Thoracic aorta (tissue), 2 donors: ENCODE measurements at regions not wholly inside any gene's neighbourhood (a gene's known extent, or its start where the extent isn't known, plus 50 kb on each side); places are given as distances from the start of the nearest gene placed in this dataset.

ENCODE experiments used
- ATAC-seq: fragments of 150-250 bp; one replicate; pipeline ENCODE4 v1.8.0; 2017; ENCODE audit warnings: low read depth; ENCODE audit not compliant: insufficient number of reproducible peaks, low FRiP score
- DNase-seq: peaks from one replicate; pipeline ENCODE4 v3.0.0-alpha.2; 2020; ENCODE audit warnings: low spot score
- H3K27ac ChIP-seq, 2 donors: fragments of 200-600 bp; sonication (generic); 1 replicate in 1 of 2; 2 replicates in 1 of 2; pipeline ENCODE4 v1.5.1; 2016; ENCODE audit warnings: mild to moderate bottlenecking in 2 of 2, moderate library complexity in 2 of 2
- H3K27me3 ChIP-seq: fragments of 200-600 bp; sonication (generic); replicated peaks from 2 replicates; pipeline ENCODE4 v1.6.0; 2016; ENCODE audit warnings: mild to moderate bottlenecking; ENCODE audit not compliant: insufficient read depth
- H3K36me3 ChIP-seq: fragments of 200-600 bp; sonication (generic); one replicate; pipeline ENCODE4 v1.5.1; 2016
- H3K4me1 ChIP-seq, 2 donors: fragments of 200-600 bp; sonication (generic); 1 replicate in 1 of 2; 2 replicates in 1 of 2; pipeline versions ENCODE4 v1.5.1 to v1.6.0; 2016; ENCODE audit warnings: low read depth in 2 of 2, mild to moderate bottlenecking in 1 of 2; ENCODE audit not compliant: control insufficient read depth in 1 of 2
- H3K4me3 ChIP-seq: fragments of 200-600 bp; sonication (generic); 2 replicates; pipeline ENCODE4 v1.5.1; 2016; ENCODE audit warnings: mild to moderate bottlenecking
- H3K9me3 ChIP-seq: fragments of 200-600 bp; sonication (generic); 2 replicates; pipeline ENCODE4 v1.5.1; 2016
- CTCF ChIP-seq: fragments of 200-600 bp; sonication (generic); IDR thresholded peaks from one replicate; pipeline ENCODE4 v1.5.1; 2019; ENCODE audit warnings: antibody characterized with exemption

DNA sequence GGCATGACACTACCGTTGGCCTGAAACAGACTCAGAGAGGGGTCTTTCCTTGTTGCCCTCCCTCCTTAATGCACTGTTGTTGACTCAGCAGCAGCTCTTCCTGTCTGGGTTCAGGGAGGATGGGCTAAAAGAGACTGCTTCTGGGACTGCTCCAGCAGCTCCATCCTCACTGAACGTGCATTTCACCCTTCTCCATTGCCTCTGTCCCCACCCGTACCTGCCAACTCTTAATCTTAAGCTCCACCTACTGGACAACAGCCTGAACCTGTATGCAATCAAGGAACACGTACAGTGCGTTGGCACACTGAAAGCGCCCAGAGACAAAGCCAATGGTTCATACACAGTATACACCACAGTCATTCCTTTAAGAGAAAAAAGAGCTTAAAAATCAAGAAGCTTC, 230.8 kb upstream of the RAB6C start:
- ATAC-seq (no peak), DNase-seq (no peak)
- Histone ChIP-seq H3K27ac (no peak overlapping the region), H3K36me3 (no peaks in the 10 kb centered on the region), H3K27me3 (no peaks in the 10 kb centered on the region), H3K9me3 (no peaks in the 10 kb centered on the region), H3K4me3 (no peak overlapping the region), H3K4me1 (no peaks in the 10 kb centered on the region)
- no peak for TF ChIP-seq CTCF

DNA sequence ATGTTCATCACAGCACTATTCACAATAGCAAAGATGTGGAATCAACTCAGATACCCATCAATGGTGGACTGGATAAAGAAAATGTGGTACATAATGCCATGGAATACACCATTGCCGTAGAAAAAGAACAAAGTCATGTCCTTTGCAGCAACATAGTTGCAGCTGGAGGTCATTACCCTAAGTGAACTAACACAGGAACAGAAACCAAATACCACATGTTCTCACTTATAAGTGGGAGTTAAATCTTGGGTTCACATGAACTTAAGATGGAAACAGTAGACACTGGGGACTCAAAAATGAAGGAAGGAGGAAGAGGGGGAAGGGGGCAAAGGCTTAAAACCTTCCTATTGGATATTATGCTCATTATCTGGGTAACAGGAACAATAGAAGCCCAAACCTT, 228.1 kb upstream of the RAB6C start:
- no peaks in the 10 kb centered on the region for H3K4me1 ChIP-seq
- no peaks in the 10 kb centered on the region for H3K9me3 ChIP-seq
- H3K27ac ChIP-seq, result no peak overlapping the region
- no peak for ATAC-seq
- no peak for DNase-seq
- no peak overlapping the region for H3K4me3 ChIP-seq
- H3K36me3 ChIP-seq, result no peaks in the 10 kb centered on the region
- H3K27me3 ChIP-seq, result no peaks in the 10 kb centered on the region
- TF ChIP-seq CTCF, result no peak

- H3K27ac ChIP-seq, result no peak overlapping the region
- no peaks in the 10 kb centered on the region for H3K9me3 ChIP-seq
- no peaks in the 10 kb centered on the region for H3K36me3 ChIP-seq
- DNase-seq (no peak), ATAC-seq (no peak)
- no peak overlapping the region for H3K4me3 ChIP-seq
- no peak for TF ChIP-seq CTCF
- H3K27me3 ChIP-seq, result no peaks in the 10 kb centered on the region
- H3K4me1 ChIP-seq, result no peaks in the 10 kb centered on the region
Measured at GRCh38 chr2:129752176-129752575, 227.3 kb upstream of the RAB6C start.

DNA sequence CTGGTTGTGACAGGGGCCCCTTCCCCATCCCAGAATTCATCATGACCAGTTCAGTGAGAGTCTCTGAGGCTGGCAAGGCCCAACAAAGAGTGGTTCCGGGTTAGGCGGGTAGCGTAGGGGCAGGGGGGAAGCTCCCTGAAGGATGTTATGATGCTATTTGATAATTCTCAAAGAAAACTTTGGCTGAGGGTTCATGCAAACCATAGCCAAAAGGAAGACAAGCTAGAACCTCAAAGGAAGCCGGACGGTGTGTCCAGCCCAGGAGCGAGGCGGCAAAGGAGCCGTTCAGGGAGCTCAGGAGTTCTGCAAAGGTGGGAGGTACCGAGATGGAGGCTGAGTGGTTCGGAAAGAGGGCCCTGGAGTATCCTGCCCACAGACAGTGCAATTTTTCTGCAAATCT, 226.8 kb upstream of the RAB6C start:
- no peak for TF ChIP-seq CTCF
- ATAC-seq, result no peak

DNA sequence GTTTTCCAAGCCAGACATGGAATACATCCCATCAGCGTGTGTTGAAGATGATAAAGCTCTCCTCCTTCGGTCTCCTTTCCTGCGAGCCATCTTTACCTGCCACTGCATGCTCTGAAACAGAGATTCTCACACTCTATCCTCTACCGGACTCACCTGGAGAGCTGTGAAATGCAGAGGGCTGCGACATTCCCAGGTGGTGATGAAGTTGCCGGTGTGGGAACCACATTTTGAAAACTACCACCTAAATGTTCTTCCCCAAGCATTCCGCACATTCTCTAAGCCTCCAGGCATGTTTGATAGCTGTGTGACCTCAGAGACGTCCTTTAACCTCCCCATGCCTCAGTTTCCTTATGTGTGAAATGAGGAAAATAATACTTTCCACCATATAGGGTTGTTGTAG, 226.2 kb upstream of the RAB6C start:
- DNase-seq, result no peak
- H3K9me3 ChIP-seq, result no peaks in the 10 kb centered on the region
- no peak for TF ChIP-seq CTCF

More for the DNA sequence above, 226.8 kb upstream of the RAB6C start:
- no peaks in the 10 kb centered on the region for H3K9me3 ChIP-seq
- no peaks in the 10 kb centered on the region for H3K4me1 ChIP-seq
- H3K4me3 ChIP-seq, result no peak overlapping the region
- H3K27ac ChIP-seq, result no peak overlapping the region
- DNase-seq, result no peak
- H3K27me3 ChIP-seq, result no peaks in the 10 kb centered on the region
- no peaks in the 10 kb centered on the region for H3K36me3 ChIP-seq

More for the DNA sequence above, 226.2 kb upstream of the RAB6C start:
- H3K4me3 ChIP-seq, result no peak overlapping the region
- H3K27ac ChIP-seq, result no peak overlapping the region
- no peaks in the 10 kb centered on the region for H3K27me3 ChIP-seq
- no peaks in the 10 kb centered on the region for H3K36me3 ChIP-seq
- no peak for ATAC-seq
- no peaks in the 10 kb centered on the region for H3K4me1 ChIP-seq
